ACHN (cell line): ENCODE measurements at regions not wholly inside any gene's neighbourhood (a gene's known extent, or its start where the extent isn't known, plus 50 kb on each side); places are given as distances from the start of the nearest gene placed in this dataset.

Source experiments
- DNase-seq: peaks from one replicate; pipeline ENCODE4 v3.0.0-alpha.2; 2015
- in situ Hi-C: cut with HindIII; loops from 2 replicates; pipeline ENCODE4 v1.10.0; 2017; ENCODE audit warnings: low sequenced_read_pairs, low pct_ligation_motif_present, low pct_unique_long_range_greater_than_20kb

GRCh38 chr12:107635139-107635538, 50.5 kb upstream of the PWP1 start:
- in situ Hi-C loops: no loop called here
- DNase-seq: no peak
